ENCODE measurements at regions not wholly inside any gene's neighbourhood (a gene's known extent, or its start where the extent isn't known, plus 50 kb on each side); places are given as distances from the start of the nearest gene placed in this dataset.

GRCh38 chr14:38611928-38612327 lies 356.0 kb upstream of the CLEC14A start:
- TF ChIP-seq CTCF (IDR thresholded peaks at IDR 0.05) = no peak
- TF ChIP-seq POLR2A (IDR thresholded peaks at IDR 0.05) = no peak

Measured in body of pancreas (tissue), 4 donors.